ENCODE measurements at regions not wholly inside any gene's neighbourhood (a gene's known extent, or its start where the extent isn't known, plus 50 kb on each side); places are given as distances from the start of the nearest gene placed in this dataset.

DNA sequence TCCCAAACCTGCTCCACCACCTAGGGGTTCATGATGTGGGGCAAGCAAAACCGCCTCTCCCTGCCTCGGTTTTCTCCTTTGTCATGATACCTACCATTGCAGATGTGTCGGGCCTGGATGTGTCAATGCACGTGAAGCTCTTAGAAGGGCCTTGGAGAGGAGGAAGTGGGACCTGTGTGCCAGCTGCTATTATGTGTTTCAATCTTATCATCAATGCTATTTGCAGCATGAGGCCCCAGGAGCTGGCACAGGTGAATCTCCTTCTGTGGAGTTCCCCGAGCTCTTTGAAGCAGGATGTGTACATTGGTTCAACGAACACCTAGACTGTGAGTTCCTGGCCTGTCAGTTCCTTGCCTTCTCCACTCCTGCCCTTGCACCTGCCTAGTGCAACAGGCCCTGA lies 331.6 kb downstream of the CTTN start:
- TF ChIP-seq CREB1 (IDR thresholded peaks at IDR 0.05; ENCODE audit: low read depth) (no peak), ZBTB7A (IDR thresholded peaks at IDR 0.05; ENCODE audit: low read depth) (no peak), RAD21 (IDR thresholded peaks at IDR 0.05; ENCODE audit: low read depth) (no peak), EGR1 (IDR thresholded peaks at IDR 0.05) (no peak), NFIC (IDR thresholded peaks at IDR 0.05) (no peak)
- TF ChIP-seq, protein P1, sequence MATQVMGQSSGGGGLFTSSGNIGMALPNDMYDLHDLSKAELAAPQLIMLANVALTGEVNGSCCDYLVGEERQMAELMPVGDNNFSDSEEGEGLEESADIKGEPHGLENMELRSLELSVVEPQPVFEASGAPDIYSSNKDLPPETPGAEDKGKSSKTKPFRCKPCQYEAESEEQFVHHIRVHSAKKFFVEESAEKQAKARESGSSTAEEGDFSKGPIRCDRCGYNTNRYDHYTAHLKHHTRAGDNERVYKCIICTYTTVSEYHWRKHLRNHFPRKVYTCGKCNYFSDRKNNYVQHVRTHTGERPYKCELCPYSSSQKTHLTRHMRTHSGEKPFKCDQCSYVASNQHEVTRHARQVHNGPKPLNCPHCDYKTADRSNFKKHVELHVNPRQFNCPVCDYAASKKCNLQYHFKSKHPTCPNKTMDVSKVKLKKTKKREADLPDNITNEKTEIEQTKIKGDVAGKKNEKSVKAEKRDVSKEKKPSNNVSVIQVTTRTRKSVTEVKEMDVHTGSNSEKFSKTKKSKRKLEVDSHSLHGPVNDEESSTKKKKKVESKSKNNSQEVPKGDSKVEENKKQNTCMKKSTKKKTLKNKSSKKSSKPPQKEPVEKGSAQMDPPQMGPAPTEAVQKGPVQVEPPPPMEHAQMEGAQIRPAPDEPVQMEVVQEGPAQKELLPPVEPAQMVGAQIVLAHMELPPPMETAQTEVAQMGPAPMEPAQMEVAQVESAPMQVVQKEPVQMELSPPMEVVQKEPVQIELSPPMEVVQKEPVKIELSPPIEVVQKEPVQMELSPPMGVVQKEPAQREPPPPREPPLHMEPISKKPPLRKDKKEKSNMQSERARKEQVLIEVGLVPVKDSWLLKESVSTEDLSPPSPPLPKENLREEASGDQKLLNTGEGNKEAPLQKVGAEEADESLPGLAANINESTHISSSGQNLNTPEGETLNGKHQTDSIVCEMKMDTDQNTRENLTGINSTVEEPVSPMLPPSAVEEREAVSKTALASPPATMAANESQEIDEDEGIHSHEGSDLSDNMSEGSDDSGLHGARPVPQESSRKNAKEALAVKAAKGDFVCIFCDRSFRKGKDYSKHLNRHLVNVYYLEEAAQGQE (IDR thresholded peaks at IDR 0.05; ENCODE audit: low read depth): no peak

DNA sequence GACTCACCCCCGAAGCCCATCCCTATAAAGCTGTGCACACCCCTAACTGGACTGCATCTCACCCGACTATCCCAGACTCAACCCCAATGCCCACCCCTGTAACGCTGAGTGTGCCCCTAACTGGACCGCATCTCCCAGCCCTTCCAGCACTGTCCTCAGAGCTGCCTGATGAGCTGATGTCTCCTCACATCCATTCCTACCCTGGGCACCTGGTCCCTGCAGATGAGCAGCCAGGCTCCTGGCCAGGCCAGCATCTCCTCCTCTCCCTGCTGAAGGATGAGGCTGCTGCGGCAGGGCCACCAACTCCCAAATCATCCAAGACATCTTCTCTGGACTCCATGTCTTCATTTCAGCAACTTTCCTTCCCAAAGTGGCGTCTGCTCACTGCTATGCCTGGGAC lies 332.1 kb downstream of the CTTN start:
- TF ChIP-seq CREB1 (IDR thresholded peaks at IDR 0.05; ENCODE audit: low read depth): no peak
- no peak for TF ChIP-seq YY1 (IDR thresholded peaks at IDR 0.05; ENCODE audit: low read depth)
- no peak for TF ChIP-seq EP300 (IDR thresholded peaks at IDR 0.05; ENCODE audit: borderline replicate concordance)
- TF ChIP-seq FOXM1 (IDR thresholded peaks at IDR 0.05; ENCODE audit: borderline replicate concordance, low read depth): no peak
- no peak for TF ChIP-seq TAF1 (IDR thresholded peaks at IDR 0.05; ENCODE audit: low read depth)
- no peak for TF ChIP-seq NFIC (IDR thresholded peaks at IDR 0.05)
- TF ChIP-seq, protein P2, sequence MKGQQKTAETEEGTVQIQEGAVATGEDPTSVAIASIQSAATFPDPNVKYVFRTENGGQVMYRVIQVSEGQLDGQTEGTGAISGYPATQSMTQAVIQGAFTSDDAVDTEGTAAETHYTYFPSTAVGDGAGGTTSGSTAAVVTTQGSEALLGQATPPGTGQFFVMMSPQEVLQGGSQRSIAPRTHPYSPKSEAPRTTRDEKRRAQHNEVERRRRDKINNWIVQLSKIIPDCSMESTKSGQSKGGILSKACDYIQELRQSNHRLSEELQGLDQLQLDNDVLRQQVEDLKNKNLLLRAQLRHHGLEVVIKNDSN (IDR thresholded peaks at IDR 0.05): no peak
- no peak for TF ChIP-seq TCF12 (IDR thresholded peaks at IDR 0.05; ENCODE audit: low read depth)
- TF ChIP-seq RAD21 (IDR thresholded peaks at IDR 0.05; ENCODE audit: low read depth): no peak
- TF ChIP-seq CEBPB (IDR thresholded peaks at IDR 0.05): no peak
- TF ChIP-seq EGR1 (IDR thresholded peaks at IDR 0.05): no peak

DNA sequence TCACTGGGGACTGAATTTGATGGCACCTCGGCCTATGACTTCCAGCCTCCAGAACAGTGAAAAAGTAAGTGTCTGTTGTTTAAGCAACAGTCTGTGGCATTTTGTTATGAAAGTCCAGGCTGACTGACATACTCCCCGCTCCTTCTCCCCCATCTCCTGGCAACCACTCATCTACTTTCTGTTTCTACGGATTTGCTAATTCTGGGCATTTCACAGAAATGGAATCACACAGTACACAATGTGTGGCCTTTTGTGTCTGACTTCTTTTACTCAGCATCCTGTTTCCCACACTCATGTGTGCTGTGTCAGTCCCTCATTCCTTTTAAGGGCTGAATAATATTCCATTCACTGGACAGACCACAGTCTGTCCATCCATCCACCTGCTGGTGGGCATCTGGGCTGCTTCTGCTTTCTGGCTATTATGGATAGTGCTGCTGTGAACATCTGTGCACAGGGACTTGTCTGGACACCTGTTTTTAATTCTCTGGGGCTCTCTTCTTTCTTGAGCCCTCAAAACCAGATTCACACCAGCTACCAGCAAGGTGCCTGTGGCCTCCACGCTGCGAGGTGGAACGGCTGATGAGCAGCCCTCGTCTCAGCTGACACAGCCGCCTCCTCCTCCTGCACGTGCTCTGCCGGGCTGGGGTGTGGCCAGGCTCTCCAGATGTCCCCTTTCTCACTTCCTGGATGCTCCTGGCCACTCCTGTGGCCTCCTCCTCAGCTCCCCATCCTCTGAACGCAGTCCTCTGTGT lies 333.1 kb downstream of the CTTN start:
- TF ChIP-seq, protein P3, sequence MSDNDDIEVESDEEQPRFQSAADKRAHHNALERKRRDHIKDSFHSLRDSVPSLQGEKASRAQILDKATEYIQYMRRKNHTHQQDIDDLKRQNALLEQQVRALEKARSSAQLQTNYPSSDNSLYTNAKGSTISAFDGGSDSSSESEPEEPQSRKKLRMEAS (IDR thresholded peaks at IDR 0.05): no peak
- TF ChIP-seq TCF12 (IDR thresholded peaks at IDR 0.05; ENCODE audit: low read depth): no peak
- TF ChIP-seq CEBPB (IDR thresholded peaks at IDR 0.05): no peak
- no peak for TF ChIP-seq EGR1 (IDR thresholded peaks at IDR 0.05)
- no peak for TF ChIP-seq ZBTB7A (IDR thresholded peaks at IDR 0.05; ENCODE audit: low read depth)
- no peak for TF ChIP-seq CREB1 (IDR thresholded peaks at IDR 0.05; ENCODE audit: low read depth)
- TF ChIP-seq TAF1 (IDR thresholded peaks at IDR 0.05; ENCODE audit: low read depth): no peak
- TF ChIP-seq TEAD4 (IDR thresholded peaks at IDR 0.05): no peak
- TF ChIP-seq, protein P1 (IDR thresholded peaks at IDR 0.05; ENCODE audit: low read depth): no peak
- no peak for TF ChIP-seq FOXM1 (IDR thresholded peaks at IDR 0.05; ENCODE audit: borderline replicate concordance, low read depth)
- TF ChIP-seq, protein P2 (IDR thresholded peaks at IDR 0.05): no peak

DNA sequence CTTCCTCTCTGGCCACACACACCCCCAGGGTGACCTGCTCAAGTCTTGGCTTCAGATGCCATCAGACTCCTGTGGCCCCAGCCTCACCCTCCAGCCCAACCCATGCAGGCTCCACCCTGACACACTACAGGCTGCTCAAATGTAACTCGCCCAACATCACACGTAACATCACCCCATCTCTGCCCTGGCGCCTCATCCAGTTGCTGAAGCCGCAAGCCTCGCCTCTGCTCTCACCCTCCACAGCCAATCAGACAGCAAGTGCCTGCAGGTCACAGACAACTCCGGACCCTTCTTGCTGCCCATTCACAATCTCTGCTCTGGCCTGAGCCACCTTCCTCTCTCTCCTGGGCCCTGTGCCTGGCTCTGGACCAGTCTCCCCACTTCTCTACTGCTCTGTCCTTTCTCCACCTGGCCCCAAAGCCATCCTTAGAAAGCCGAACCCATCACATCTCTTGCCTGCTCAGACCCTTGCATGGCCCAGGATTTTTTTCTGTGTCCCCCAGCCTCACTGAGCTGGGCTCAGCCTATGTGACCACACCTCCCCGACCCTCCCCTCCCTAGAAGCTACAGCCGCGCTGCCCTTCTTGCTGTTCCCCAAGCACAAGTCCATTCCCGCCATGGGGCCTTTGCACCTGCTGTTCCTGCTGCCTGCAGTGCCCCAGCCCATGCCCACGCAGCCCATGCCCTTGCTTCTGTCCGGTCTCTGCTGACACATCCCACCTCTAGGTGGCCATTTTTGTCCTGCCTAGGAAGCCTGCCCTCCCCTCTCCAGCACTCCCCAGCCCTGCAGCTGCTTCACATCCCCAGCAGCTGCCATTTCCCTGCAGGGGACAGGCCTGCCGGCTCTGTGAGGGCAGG lies 333.9 kb downstream of the CTTN start:
- TF ChIP-seq RAD21 (IDR thresholded peaks at IDR 0.05; ENCODE audit: low read depth) (no peak), EGR1 (IDR thresholded peaks at IDR 0.05) (no peak), TEAD4 (IDR thresholded peaks at IDR 0.05) (no peak), TAF1 (IDR thresholded peaks at IDR 0.05; ENCODE audit: low read depth) (no peak), CREB1 (IDR thresholded peaks at IDR 0.05; ENCODE audit: low read depth) (no peak), EP300 (IDR thresholded peaks at IDR 0.05; ENCODE audit: borderline replicate concordance) (no peak), TCF12 (IDR thresholded peaks at IDR 0.05; ENCODE audit: low read depth) (no peak), FOXM1 (IDR thresholded peaks at IDR 0.05; ENCODE audit: borderline replicate concordance, low read depth) (no peak), ZBTB7A (IDR thresholded peaks at IDR 0.05; ENCODE audit: low read depth) (no peak)
- TF ChIP-seq, protein P2 (IDR thresholded peaks at IDR 0.05): no peak
- TF ChIP-seq, protein P1 (IDR thresholded peaks at IDR 0.05; ENCODE audit: low read depth): no peak
